Hindlimb muscle (tissue), 1 donor: ENCODE measurements at regions not wholly inside any gene's neighbourhood (a gene's known extent, or its start where the extent isn't known, plus 50 kb on each side); places are given as distances from the start of the nearest gene placed in this dataset.
"Not testable (repeated sequence)": the region's sequence is repeated elsewhere in the genome, so short reads cannot be mapped to it uniquely, and the experiment has no call there.

Experiments
- DNase-seq: peaks from one replicate; pipeline ENCODE4 v3.0.0-alpha.2; 2013

DNA sequence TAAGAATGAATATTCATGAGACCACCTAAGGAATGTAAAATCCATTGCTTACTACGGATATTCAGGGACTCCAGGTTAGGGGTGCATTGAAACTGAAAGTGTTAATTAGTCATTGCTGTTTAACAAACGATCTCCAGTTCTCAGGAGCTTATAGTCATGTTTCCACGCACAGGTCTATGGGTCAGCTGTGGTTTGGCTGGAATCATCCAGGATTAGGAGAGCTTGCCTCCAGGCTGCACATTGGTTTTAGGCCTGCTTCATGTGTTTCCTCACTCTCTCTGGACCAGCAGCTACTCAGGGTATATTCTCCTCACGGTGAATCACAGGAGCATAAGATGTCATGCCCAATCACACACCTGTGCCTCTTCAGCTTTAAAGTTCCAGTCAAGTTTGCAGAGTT lies 98.9 kb downstream of the ATXN3L start:
- DNase-seq: no peak

- DNase-seq: no peak
These were observed 99.7 kb downstream of the ATXN3L start for GRCh38 chrX:13219991-13220764.

- DNase-seq: no peak
These were observed 101.1 kb downstream of the ATXN3L start for GRCh38 chrX:13218758-13219157.

GRCh38 chrX:13216139-13216538 lies 103.7 kb downstream of the ATXN3L start:
- no peak for DNase-seq

DNA sequence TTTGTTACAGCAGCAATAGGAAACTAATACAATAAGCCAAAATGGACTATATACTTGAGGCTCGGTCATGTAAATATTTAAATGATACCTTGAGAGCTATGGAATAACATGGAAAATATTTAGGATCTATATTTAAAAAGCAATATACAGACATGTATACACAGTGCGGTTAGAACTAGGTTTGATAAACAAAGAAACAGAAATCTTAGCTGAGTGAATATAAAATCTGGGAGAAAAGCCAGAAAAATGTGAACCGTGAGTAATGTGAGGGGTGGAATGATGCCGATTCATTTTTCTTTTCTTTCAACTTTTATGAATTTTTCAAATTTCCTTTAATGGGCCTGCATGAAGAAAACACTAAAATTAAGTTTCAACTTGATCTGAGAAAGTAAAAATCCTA lies 104.1 kb downstream of the ATXN3L start:
- DNase-seq: no peak

- no peak for DNase-seq
These were observed 107.6 kb downstream of the ATXN3L start for GRCh38 chrX:13212191-13212651.

GRCh38 chrX:13210142-13210541 lies 109.7 kb downstream of the ATXN3L start:
- not testable (repeated sequence) for DNase-seq

- not testable (repeated sequence) for DNase-seq
These were observed 110.1 kb downstream of the ATXN3L start for GRCh38 chrX:13209704-13210103.

- no peak for DNase-seq
These were observed 111.4 kb downstream of the ATXN3L start for GRCh38 chrX:13208281-13208935.

- DNase-seq: no peak
These were observed 116.6 kb downstream of the ATXN3L start for GRCh38 chrX:13203271-13203670.

DNA sequence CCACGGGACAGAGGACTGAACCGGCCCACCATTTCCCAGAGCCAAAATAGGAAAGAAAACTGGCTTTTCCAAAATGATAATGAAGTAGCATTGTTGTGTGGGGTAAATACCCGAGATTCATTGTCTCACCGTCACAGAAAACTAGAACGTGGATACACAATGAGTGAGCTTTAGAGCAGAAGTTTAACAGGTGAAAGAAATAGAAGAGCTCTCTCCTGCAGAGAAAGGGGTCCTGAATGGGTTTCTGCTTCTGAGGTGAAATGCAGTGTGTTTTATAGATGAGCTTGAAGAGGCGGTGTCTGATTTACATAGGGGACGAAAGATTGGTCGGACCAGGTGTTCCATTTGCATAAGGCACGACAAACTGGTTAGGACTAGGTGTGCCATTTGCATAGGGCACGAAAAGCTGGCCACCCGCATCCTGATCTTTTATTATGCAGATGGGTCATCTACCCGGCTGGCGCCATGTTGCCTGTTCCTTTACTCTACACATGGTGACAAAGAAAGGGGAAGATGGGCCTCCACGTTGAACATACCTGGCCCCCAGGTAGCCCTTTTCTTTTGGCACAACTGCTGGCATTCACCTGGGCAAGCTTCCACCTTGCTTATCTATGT lies 118.1 kb downstream of the ATXN3L start:
- no peak for DNase-seq

DNA sequence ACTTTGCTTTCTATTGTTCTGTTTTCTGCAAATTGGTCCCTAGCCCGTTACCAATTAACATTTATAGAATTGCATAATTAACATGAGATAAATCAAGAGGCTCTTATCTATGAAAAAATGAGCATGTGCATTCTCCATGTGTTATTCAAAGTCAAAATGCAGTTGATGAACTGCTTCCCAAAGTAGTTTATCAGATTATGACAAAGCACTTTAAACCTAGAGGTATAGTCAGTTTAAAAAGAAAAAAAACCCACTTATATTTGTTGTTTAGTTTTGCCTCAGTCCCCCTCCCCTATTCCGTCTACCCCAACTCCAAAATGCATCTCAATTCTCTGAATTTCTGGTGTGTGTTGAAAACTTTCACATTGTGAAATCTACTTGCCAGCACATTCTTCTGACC lies 119.5 kb downstream of the ATXN3L start:
- no peak for DNase-seq

- DNase-seq: no peak
These were observed 121.1 kb downstream of the ATXN3L start for GRCh38 chrX:13198762-13199064.

DNA sequence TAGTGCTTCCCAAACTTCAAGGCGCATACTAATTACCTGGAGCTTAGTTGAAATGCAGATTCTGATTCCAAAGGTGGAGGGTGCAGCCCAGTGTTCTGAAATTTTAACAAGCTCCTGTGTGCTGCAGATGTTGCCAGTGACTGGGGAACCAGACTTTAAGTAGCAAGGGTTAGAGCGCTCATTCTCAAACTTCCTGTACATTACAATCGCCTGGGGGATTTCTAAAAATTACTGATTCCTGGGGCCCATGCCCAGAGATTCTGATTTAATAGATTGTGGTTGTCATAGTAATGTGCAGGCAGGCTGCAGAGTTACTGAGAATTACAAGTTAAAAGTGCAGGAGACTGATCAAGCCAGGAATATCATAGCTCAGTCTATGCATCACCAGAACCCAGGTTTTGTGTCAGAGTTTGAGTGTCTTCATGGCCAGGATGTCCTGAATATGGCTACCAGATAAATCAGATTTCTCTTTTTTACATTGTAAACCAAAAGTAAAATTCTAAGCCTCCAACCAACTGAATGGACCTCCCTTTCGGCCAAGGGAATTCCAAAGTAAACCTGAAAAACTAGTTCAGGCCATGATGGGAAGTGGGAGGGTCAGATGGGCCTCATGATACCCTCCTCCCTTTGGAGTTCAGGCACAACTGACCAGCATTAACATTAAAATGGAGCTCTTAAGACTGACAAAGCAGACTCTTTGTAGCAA lies 121.6 kb downstream of the ATXN3L start:
- DNase-seq: no peak

GRCh38 chrX:13196782-13197181 lies 123.1 kb downstream of the ATXN3L start:
- DNase-seq: no peak

DNA sequence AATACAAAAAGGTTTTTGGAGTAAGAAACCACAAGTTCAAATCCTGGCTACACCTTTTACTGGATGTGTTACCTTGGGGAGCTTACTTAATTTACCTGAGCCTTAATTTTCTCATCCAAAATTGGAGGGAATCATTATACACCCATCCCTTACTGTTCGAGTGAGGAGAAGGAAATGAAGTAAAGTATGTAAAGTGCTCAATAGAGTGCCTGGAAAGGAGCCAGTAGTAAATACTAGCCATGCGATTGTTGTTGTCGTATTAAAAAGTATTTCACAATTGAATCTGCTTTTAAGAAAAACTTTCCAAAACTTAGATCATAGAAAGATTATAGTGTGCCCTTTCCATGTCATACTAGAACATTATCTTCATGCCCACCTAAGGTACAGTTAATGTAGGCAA lies 124.5 kb downstream of the ATXN3L start:
- DNase-seq: no peak

GRCh38 chrX:13194291-13195103 lies 125.4 kb downstream of the ATXN3L start:
- no peak for DNase-seq

GRCh38 chrX:13190051-13190450 lies 129.8 kb downstream of the ATXN3L start:
- no peak for DNase-seq

DNA sequence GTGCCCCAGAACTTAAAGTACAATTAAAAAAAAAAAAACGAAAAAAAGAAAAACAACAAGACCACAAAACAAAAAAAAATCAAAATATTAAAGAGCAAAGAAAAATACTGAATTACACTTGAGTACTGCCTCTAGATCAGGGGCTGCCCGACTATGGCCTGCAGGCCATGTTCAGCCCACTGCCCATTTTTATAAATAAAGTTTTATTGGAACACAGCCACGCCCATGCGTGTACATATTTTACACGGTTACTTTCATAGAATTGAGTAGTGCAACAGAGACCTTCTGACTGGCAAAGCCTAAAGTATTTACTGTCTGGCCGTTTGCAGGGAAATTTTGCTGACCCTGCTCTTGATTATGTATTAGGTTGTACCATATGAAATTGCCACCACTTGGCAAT lies 130.5 kb downstream of the ATXN3L start:
- no peak for DNase-seq

- DNase-seq: no peak
These were observed 131.0 kb downstream of the ATXN3L start for GRCh38 chrX:13188731-13189309.

DNA sequence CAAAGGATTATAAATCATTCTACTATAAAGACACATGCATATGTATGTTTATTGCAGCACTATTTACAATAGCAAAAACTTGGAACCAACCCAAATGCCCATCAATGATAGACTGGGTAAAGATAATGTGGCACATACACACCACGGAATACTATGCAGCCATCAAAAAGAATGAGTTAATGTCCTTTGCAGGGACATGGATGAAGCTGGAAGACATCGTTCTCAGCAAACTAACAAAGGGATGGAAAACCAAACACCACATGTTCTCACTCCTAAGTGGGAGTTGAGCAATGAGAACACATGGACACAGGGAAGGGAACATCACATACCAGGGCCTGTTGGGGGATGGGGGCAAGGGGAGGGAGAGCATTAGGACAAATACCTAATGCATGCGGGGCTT lies 133.2 kb downstream of the ATXN3L start:
- not testable (repeated sequence) for DNase-seq

- DNase-seq: no peak
These were observed 136.4 kb upstream of the FAM9C start for GRCh38 chrX:13180807-13181206.
